ENCODE measurements at regions not wholly inside any gene's neighbourhood (a gene's known extent, or its start where the extent isn't known, plus 50 kb on each side); places are given as distances from the start of the nearest gene placed in this dataset.

DNA sequence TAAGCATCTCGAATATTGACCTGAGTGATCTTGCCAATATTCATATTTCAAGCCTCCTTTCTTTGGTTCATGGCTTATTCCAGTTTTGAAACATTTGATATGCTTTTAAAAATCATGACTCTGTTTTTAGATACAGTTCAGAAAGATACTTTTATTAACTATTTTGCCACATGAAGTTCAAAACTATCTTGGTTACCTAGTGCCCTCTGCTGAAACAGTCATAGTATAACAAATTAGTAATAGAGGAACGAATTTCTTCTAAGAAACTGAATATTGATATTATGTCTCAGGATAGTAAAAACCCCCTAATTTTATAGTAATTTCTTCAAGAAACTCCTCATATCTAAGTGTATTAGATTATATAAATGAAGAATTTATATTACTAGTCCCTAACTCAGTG lies 52.6 kb upstream of the RC3H1 start (continued):
- TF ChIP-seq ARID4B (CRISPR knock-in tag; IDR thresholded peaks at IDR 0.05) (no peak), ILF3 (IDR thresholded peaks at IDR 0.05; ENCODE audit: borderline replicate concordance) (no peak)
- TF ChIP-seq, protein P1, sequence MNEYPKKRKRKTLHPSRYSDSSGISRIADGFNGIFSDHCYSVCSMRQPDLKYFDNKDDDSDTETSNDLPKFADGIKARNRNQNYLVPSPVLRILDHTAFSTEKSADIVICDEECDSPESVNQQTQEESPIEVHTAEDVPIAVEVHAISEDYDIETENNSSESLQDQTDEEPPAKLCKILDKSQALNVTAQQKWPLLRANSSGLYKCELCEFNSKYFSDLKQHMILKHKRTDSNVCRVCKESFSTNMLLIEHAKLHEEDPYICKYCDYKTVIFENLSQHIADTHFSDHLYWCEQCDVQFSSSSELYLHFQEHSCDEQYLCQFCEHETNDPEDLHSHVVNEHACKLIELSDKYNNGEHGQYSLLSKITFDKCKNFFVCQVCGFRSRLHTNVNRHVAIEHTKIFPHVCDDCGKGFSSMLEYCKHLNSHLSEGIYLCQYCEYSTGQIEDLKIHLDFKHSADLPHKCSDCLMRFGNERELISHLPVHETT (CRISPR knock-in tag; conservative IDR thresholded peaks at IDR 0.05 in 1 of 2, IDR thresholded peaks at IDR 0.05 in 1 of 2), result 0 out of 4 replicates have a peak, but pooled peaks of 1 of the 2 experiments have one; percentile 33

DNA sequence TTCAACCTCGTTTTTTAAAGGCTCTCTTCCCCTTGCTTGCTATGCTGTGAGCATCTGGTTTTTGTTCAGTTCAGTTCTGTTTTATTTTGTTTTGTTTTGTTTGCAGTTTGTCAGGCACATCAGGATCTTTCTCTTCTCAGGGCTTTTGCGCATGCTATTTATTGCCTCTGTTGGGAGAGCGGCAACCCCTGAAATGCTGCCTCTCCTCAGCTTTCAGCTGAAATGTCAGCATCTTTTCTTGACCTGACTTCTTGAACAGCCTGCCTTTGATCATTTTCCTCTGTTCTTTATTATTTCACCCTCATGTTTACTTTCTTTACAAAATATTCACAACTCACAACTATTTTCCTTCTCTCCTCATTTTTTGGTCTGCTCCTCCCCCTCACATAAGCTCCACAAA lies 50.4 kb upstream of the RC3H1 start:
- no peaks in the 10 kb centered on the region for H3K36me3 ChIP-seq (ENCODE audit: control insufficient read depth, insufficient read depth, low read length)
- no peak overlapping the region for H3K9ac ChIP-seq (ENCODE audit: insufficient read depth in 1 of 2, low read depth in 2 of 2, low read length in 2 of 2)
- no peaks in the 10 kb centered on the region for H4K20me1 ChIP-seq (replicated peaks; ENCODE audit: control insufficient read depth, insufficient read depth, low read length)
- intact Hi-C loops (cut with micrococcal nuclease) (loop anchor here (5.0 to 10.0 kb wide), 5 partner anchors 100 to 1328 kb away; no protein-coding TSS in a partner anchor), in situ Hi-C loops (cut with MboI) (loop anchor here (10.0 kb wide), 1 partner anchor 658 kb away; no protein-coding TSS in a partner anchor)
- H3K4me3 ChIP-seq, result no peak overlapping the region
- peaks cover 0 to 14% of the 10 kb centered on the region in 2 experiments; a peak in 2 of 5 replicates for H3K4me1 ChIP-seq (replicated peaks in 1 of 2; ENCODE audit: control insufficient read depth in 2 of 2, insufficient read depth in 2 of 2, low read length in 2 of 2)
- DNase-seq (ENCODE audit: extremely low read depth in 1 of 4, low spot score in 3 of 4), result no peak
- peak overlapping the region; percentile 29; the same call in 1 of the 2 replicates for H2AFZ ChIP-seq (ENCODE audit: low read depth, low read length)
- H3K27me3 ChIP-seq (ENCODE audit: control insufficient read depth in 2 of 2, insufficient read depth in 2 of 2, low read length in 2 of 2), result no peaks in the 10 kb centered on the region
- no peaks in the 10 kb centered on the region for H3K9me1 ChIP-seq (ENCODE audit: control insufficient read depth, insufficient read depth, low read length)
- H3K27ac ChIP-seq (ENCODE audit: extremely low read depth, low read depth, low read length), result no peak overlapping the region
- WGBS (ENCODE audit: insufficient coverage, low coverage, missing lambda C conversion rate), result 50% methylated on average over 3 of the region's 3 CpGs
- BruUV-seq (replicated peaks), result no TSS peak
- no peak overlapping the region for H3K4me2 ChIP-seq (ENCODE audit: insufficient read depth, low read length)
- H3K79me2 ChIP-seq (ENCODE audit: control insufficient read depth, insufficient read depth, low read length), result no peaks in the 10 kb centered on the region
- FAIRE-seq, result no peak
- CTCF ChIA-PET (ENCODE audit: low intra/inter-chr PET ratio), result no interaction called here
- no peak for ATAC-seq
- POLR2A ChIA-PET, result no interaction called here
- H3K9me3 ChIP-seq (replicated peaks; ENCODE audit: control insufficient read depth, insufficient read depth, low read depth, low read length), result no peaks in the 10 kb centered on the region
- TF ChIP-seq ZNF668 (CRISPR knock-in tag; IDR thresholded peaks at IDR 0.05) (no peak), MBD1 (CRISPR knock-in tag; IDR thresholded peaks at IDR 0.05) (0 out of 2 replicates have a peak, but pooled peaks have one; percentile 25)
